H9 (cell line): ENCODE measurements at regions not wholly inside any gene's neighbourhood (a gene's known extent, or its start where the extent isn't known, plus 50 kb on each side); places are given as distances from the start of the nearest gene placed in this dataset.

Experiments used
- DNase-seq: peaks from one replicate; pipeline ENCODE4 v3.0.0-alpha.2; 2017
- H2AFZ ChIP-seq: one replicate; pipeline ENCODE4 v1.6.1; 2013; ENCODE audit warnings: mild to moderate bottlenecking, low read length, control low read depth, moderate library complexity
- H2AK5ac ChIP-seq: 2 replicates; pipeline ENCODE4 v1.6.1; 2013; ENCODE audit warnings: low read length, control low read depth, mixed read lengths; ENCODE audit not compliant: insufficient read length
- H2BK120ac ChIP-seq: one replicate; pipeline ENCODE4 v1.6.1; 2013; ENCODE audit warnings: low read depth, mild to moderate bottlenecking, low read length, control low read depth, inconsistent platforms; ENCODE audit not compliant: poor library complexity, severe bottlenecking
- H2BK12ac ChIP-seq: 2 replicates; pipeline ENCODE4 v1.6.1; 2013; ENCODE audit warnings: low read length, control low read depth, mixed read lengths, low read depth; ENCODE audit not compliant: insufficient read length
- H2BK15ac ChIP-seq: 2 replicates; pipeline ENCODE4 v1.6.1; 2013; ENCODE audit warnings: low read depth, low read length, control low read depth
- H2BK20ac ChIP-seq: one replicate; pipeline ENCODE4 v1.6.1; 2013; ENCODE audit warnings: low read depth, mild to moderate bottlenecking, low read length, control low read depth, inconsistent platforms; ENCODE audit not compliant: poor library complexity, severe bottlenecking
- H2BK5ac ChIP-seq: 2 replicates; pipeline ENCODE4 v1.6.1; 2013; ENCODE audit warnings: low read length, control low read depth, mixed read lengths; ENCODE audit not compliant: insufficient read length
- H3K14ac ChIP-seq: 2 replicates; pipeline ENCODE4 v1.6.1; 2013; ENCODE audit warnings: low read length, control low read depth; ENCODE audit not compliant: insufficient read depth
- H3K18ac ChIP-seq: 2 replicates; pipeline ENCODE4 v1.6.1; 2013; ENCODE audit warnings: low read depth, mild to moderate bottlenecking, mixed read lengths, low read length, control low read depth; ENCODE audit not compliant: insufficient read length
- H3K23ac ChIP-seq: 2 replicates; pipeline ENCODE4 v1.6.1; 2013; ENCODE audit warnings: low read length, control low read depth, mixed read lengths, low read depth; ENCODE audit not compliant: insufficient read length
- H3K23me2 ChIP-seq: 2 replicates; pipeline ENCODE4 v1.6.1; 2013; ENCODE audit warnings: low read depth, mild to moderate bottlenecking, mixed read lengths, low read length, control low read depth; ENCODE audit not compliant: insufficient read length, poor library complexity, severe bottlenecking
- H3K27ac ChIP-seq: 2 replicates; pipeline ENCODE4 v1.5.1; 2013; ENCODE audit warnings: low read length, control low read depth, mixed read lengths, low read depth; ENCODE audit not compliant: insufficient read length
- H3K27me3 ChIP-seq: 2 replicates; pipeline ENCODE4 v1.6.1; 2013; ENCODE audit warnings: low read length, control low read depth, inconsistent platforms; ENCODE audit not compliant: insufficient read depth
- H3K4ac ChIP-seq: 2 replicates; pipeline ENCODE4 v1.6.1; 2013; ENCODE audit warnings: low read depth, mild to moderate bottlenecking, control low read depth, inconsistent platforms, low read length, moderate library complexity
- H3K4me1 ChIP-seq: 2 replicates; pipeline ENCODE4 v1.6.1; 2013; ENCODE audit warnings: low read length, control low read depth, inconsistent platforms; ENCODE audit not compliant: insufficient read depth
- H3K4me2 ChIP-seq: 2 replicates; pipeline ENCODE4 v1.6.1; 2013; ENCODE audit warnings: low read length, control low read depth, mixed read lengths; ENCODE audit not compliant: insufficient read length, insufficient read depth
- H3K56ac ChIP-seq: 2 replicates; pipeline ENCODE4 v1.6.1; 2013; ENCODE audit warnings: low read depth, mild to moderate bottlenecking, mixed read lengths, low read length, control low read depth; ENCODE audit not compliant: insufficient read length
- H3K79me1 ChIP-seq: 2 replicates; pipeline ENCODE4 v1.6.1; 2013; ENCODE audit warnings: low read depth, mild to moderate bottlenecking, moderate library complexity, low read length, control low read depth, inconsistent platforms; ENCODE audit not compliant: insufficient read depth, poor library complexity, severe bottlenecking
- H3K79me2 ChIP-seq: 2 replicates; pipeline ENCODE4 v1.6.1; 2013; ENCODE audit warnings: low read length, control low read depth, inconsistent platforms; ENCODE audit not compliant: insufficient read depth
- H3K9ac ChIP-seq: 2 replicates; pipeline ENCODE4 v1.6.1; 2013; ENCODE audit warnings: low read length, control low read depth, mixed read lengths; ENCODE audit not compliant: insufficient read length; ENCODE audit errors: extremely low read depth
- H3K9me3 ChIP-seq: one replicate; pipeline ENCODE4 v1.6.1; 2013; ENCODE audit warnings: low read depth, low read length, inconsistent platforms; ENCODE audit not compliant: control insufficient read depth
- H3T11ph ChIP-seq: one replicate; pipeline ENCODE4 v1.6.1; 2013; ENCODE audit warnings: mild to moderate bottlenecking, low read length, control low read depth, inconsistent platforms
- H4K20me1 ChIP-seq: one replicate; pipeline ENCODE4 v1.6.1; 2013; ENCODE audit not compliant: control insufficient read depth, insufficient read length, insufficient read depth
- H4K5ac ChIP-seq: 2 replicates; pipeline ENCODE4 v1.6.1; 2013; ENCODE audit warnings: low read depth, mild to moderate bottlenecking, mixed read lengths, low read length, control low read depth; ENCODE audit not compliant: insufficient read length
- H4K8ac ChIP-seq: replicated peaks from 2 replicates; pipeline ENCODE4 v1.6.1; 2013; ENCODE audit warnings: low read length, control low read depth, mixed read lengths, low read depth; ENCODE audit not compliant: insufficient read length
- H4K91ac ChIP-seq: 2 replicates; pipeline ENCODE4 v1.6.1; 2013; ENCODE audit warnings: low read depth, mild to moderate bottlenecking, moderate library complexity, mixed read lengths, low read length, control low read depth; ENCODE audit not compliant: insufficient read length
- H3K27ac Mint-ChIP-seq, 3 experiments: 2 replicates in 2 of 3; 3 replicates in 1 of 3; pipeline ENCODE4 v1.8.0; 2020 to 2021; ENCODE audit warnings: mixed read lengths in 3 of 3, mild to moderate bottlenecking in 1 of 3, moderate library complexity in 1 of 3
- H3K27me3 Mint-ChIP-seq: 2 replicates; pipeline ENCODE4 v1.8.0; 2021; ENCODE audit warnings: low read depth, mild to moderate bottlenecking, moderate library complexity, mixed read lengths
- H3K36me3 Mint-ChIP-seq, 3 experiments: 2 replicates in 2 of 3; 3 replicates in 1 of 3; pipeline ENCODE4 v1.8.0; 2020 to 2021; ENCODE audit warnings: low read depth in 3 of 3, mixed read lengths in 3 of 3; ENCODE audit not compliant: insufficient read depth in 1 of 3
- H3K4me1 Mint-ChIP-seq, 2 experiments: 2 replicates each; pipeline ENCODE4 v1.8.0; 2020; ENCODE audit warnings: mixed read lengths in 2 of 2
- H3K4me3 Mint-ChIP-seq, 2 experiments: 2 replicates in 1 of 2; 3 replicates in 1 of 2; pipeline ENCODE4 v1.8.0; 2020 to 2021; ENCODE audit warnings: mild to moderate bottlenecking in 2 of 2, mixed read lengths in 2 of 2, moderate library complexity in 1 of 2
- H3K9me3 Mint-ChIP-seq, 2 experiments: 2 replicates in 1 of 2; 3 replicates in 1 of 2; pipeline ENCODE4 v1.8.0; 2020; ENCODE audit warnings: mild to moderate bottlenecking in 2 of 2, mixed read lengths in 2 of 2, moderate library complexity in 1 of 2
- WGBS: extraction: QIAGEN DNeasy Blood & Tissue Kit; methylation state at CpG from one replicate; pipeline ENCODE4 v1.1.7; 2013; ENCODE audit warnings: missing lambda C conversion rate, low lambda C conversion rate, mixed read lengths; ENCODE audit not compliant: insufficient read length; ENCODE audit errors: extremely low coverage; 5-methylcytosine and 5-hydroxymethylcytosine counted together
- TF ChIP-seq, protein P1 (sequence below): fragments of 200-600 bp; sonication (generic); conservative IDR thresholded peaks from 3 replicates; pipeline ENCODE4 v1.8.0; 2021; ENCODE audit warnings: antibody characterized with exemption, mild to moderate bottlenecking

DNA sequence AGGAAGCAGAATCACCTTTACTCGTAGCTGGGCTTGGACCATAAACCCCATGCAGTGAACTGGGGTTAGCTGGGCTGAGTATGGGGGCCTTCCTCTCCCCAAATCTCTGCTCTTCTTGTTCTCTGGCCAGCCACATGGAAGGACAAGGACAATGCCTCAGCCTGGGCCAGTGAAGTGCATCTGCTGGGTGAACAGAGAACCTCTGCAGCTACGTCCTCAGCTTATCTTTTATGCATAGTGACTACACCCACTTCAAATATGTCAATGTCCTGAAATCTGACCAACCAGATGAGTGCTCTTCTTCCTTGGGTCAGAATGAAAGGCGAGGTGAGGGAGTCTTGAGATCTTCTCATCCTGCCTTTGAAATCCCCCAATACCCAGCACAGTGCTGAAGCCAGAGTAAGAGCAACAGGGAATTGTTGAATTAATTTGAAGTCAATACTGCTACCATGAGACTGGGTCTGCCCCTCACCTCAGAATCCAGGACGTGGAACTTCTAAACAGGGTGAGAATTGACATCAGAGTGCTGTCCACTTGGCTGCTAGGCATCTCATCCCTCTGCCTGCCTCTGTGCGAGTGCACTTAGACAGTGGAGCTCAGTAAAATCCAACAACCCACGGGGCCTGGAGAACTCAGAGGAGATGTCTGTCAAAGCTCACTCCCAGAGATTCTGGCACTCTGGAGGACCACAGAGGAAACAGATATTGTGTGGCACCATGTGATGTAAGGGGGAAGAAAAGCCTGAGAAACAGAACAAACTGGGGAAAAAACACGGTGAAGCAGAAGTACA is 99.0 kb downstream of the IER5 start:
- no peak overlapping the region for H4K8ac ChIP-seq
- no peaks in the 10 kb centered on the region for H3K79me1 ChIP-seq
- no peak overlapping the region for H3K56ac ChIP-seq
- WGBS: no CpG with 5 or more reads among the region's 7 CpGs
- no peak overlapping the region for H3K4ac ChIP-seq
- no peak overlapping the region for H4K5ac ChIP-seq
- Mint-ChIP-seq H3K4me3 (no peak overlapping the region), H3K27ac (no peak overlapping the region; a peak in 1 of 7 replicates), H3K36me3 (no peaks in the 10 kb centered on the region), H3K9me3 (peaks cover 0 to 2% of the 10 kb centered on the region in 2 experiments; a peak in 1 of 5 replicates), H3K27me3 (peaks cover 65% of the 10 kb centered on the region), H3K4me1 (peaks cover 13 to 17% of the 10 kb centered on the region in 2 experiments)
- no peak overlapping the region for H3K23ac ChIP-seq
- no peak overlapping the region for H3K9ac ChIP-seq
- no peaks in the 10 kb centered on the region for H3K9me3 ChIP-seq
- no peak overlapping the region for H2AK5ac ChIP-seq
- no peaks in the 10 kb centered on the region for H4K20me1 ChIP-seq
- no peak overlapping the region for H3K27ac ChIP-seq
- no peaks in the 10 kb centered on the region for H3K4me1 ChIP-seq
- no peak for DNase-seq
- no peak overlapping the region for H2BK20ac ChIP-seq
- no peak overlapping the region for H2BK15ac ChIP-seq
- H3K27me3 ChIP-seq: no peaks in the 10 kb centered on the region; the same call in 1 of the 2 replicates
- H3K79me2 ChIP-seq: no peaks in the 10 kb centered on the region
- H3T11ph ChIP-seq: no peak overlapping the region
- TF ChIP-seq, protein P1, sequence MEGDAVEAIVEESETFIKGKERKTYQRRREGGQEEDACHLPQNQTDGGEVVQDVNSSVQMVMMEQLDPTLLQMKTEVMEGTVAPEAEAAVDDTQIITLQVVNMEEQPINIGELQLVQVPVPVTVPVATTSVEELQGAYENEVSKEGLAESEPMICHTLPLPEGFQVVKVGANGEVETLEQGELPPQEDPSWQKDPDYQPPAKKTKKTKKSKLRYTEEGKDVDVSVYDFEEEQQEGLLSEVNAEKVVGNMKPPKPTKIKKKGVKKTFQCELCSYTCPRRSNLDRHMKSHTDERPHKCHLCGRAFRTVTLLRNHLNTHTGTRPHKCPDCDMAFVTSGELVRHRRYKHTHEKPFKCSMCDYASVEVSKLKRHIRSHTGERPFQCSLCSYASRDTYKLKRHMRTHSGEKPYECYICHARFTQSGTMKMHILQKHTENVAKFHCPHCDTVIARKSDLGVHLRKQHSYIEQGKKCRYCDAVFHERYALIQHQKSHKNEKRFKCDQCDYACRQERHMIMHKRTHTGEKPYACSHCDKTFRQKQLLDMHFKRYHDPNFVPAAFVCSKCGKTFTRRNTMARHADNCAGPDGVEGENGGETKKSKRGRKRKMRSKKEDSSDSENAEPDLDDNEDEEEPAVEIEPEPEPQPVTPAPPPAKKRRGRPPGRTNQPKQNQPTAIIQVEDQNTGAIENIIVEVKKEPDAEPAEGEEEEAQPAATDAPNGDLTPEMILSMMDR: no peak
- H3K18ac ChIP-seq: no peak overlapping the region
- H2BK12ac ChIP-seq: no peak overlapping the region
- no peak overlapping the region for H2BK5ac ChIP-seq
- H3K23me2 ChIP-seq: no peaks in the 10 kb centered on the region
- H2BK120ac ChIP-seq: no peak overlapping the region
- H3K4me2 ChIP-seq: no peak overlapping the region
- H4K91ac ChIP-seq: no peak overlapping the region
- H2AFZ ChIP-seq: no peak overlapping the region
- H3K14ac ChIP-seq: no peak overlapping the region
